ENCODE measurements at regions not wholly inside any gene's neighbourhood (a gene's known extent, or its start where the extent isn't known, plus 50 kb on each side); places are given as distances from the start of the nearest gene placed in this dataset.

GRCh38 chr1:175794586-175794985, 51.2 kb upstream of the TNR start:
- peaks cover 0 to 6% (median 3%) of the 10 kb centered on the region in 4 experiments; a peak in 4 of 7 replicates for H3K4me1 ChIP-seq (replicated peaks in 1 of 4; ENCODE audit: control insufficient read depth in 3 of 4, insufficient read depth in 4 of 4, low read length in 3 of 4)
- no peak overlapping the region for H4K8ac ChIP-seq (ENCODE audit: extremely low read depth, insufficient read depth, low read length)
- H2BK120ac ChIP-seq (replicated peaks; ENCODE audit: low read depth, low read length): no peak overlapping the region
- H2AK5ac ChIP-seq (ENCODE audit: low read depth, low read length): no peak overlapping the region
- no peak overlapping the region for H4K91ac ChIP-seq (replicated peaks; ENCODE audit: insufficient read length, low read length)
- no peak overlapping the region for H2BK5ac ChIP-seq (ENCODE audit: low read depth, low read length)
- no peak overlapping the region for H3K23ac ChIP-seq (ENCODE audit: insufficient read length)
- H3K14ac ChIP-seq (ENCODE audit: insufficient read length): no peak overlapping the region
- no peak overlapping the region for H3K9ac ChIP-seq (replicated peaks in 1 of 4; ENCODE audit: extremely low read depth in 1 of 4, low read depth in 3 of 4, low read length in 3 of 4)
- no peaks in the 10 kb centered on the region for H3K9me3 ChIP-seq (ENCODE audit: insufficient read depth in 2 of 2, low read depth in 1 of 2, low read length in 1 of 2)
- no peaks in the 10 kb centered on the region for H3K23me2 ChIP-seq (ENCODE audit: low read depth, low read length)
- no peak overlapping the region for H4K5ac ChIP-seq (ENCODE audit: insufficient read length, low read depth, low read length)
- no peaks in the 10 kb centered on the region for H3K27me3 ChIP-seq (replicated peaks in 1 of 4; ENCODE audit: control insufficient read depth in 3 of 4, extremely low read depth in 1 of 4, insufficient read depth in 3 of 4, low read length in 3 of 4)
- H3K79me2 ChIP-seq (ENCODE audit: control insufficient read depth in 1 of 2, insufficient read depth in 2 of 2, low read length in 2 of 2): no peaks in the 10 kb centered on the region
- no peak overlapping the region for H3K4ac ChIP-seq (replicated peaks; ENCODE audit: insufficient read length, low read depth, low read length)
- no peak overlapping the region for H3K56ac ChIP-seq (replicated peaks; ENCODE audit: insufficient read length, low read depth, low read length)
- ChIA-PET POLR2A (ENCODE audit: partially characterized antibody) (no interaction called here), CTCF (ENCODE audit: partially characterized antibody) (interaction anchor here (0.6 to 1.6 kb wide), 5 partner anchors 8 to 449 kb away, joined by 3 to 6 read pairs (median 3); no protein-coding TSS in a partner anchor)
- no peaks in the 10 kb centered on the region for H3K36me3 ChIP-seq (ENCODE audit: control insufficient read depth in 2 of 4, insufficient read depth in 4 of 4, low read length in 3 of 4)
- no peak overlapping the region for H3K4me3 ChIP-seq (ENCODE audit: extremely low read depth in 1 of 4, insufficient read depth in 2 of 4, low read depth in 3 of 4, low read length in 4 of 4)
- no peak overlapping the region for H2AFZ ChIP-seq (ENCODE audit: low read length)
- no peak for FAIRE-seq
- no peak overlapping the region for H2BK20ac ChIP-seq (ENCODE audit: low read length)
- no peak overlapping the region for H3K27ac ChIP-seq (ENCODE audit: low read depth, low read length)
- no peak overlapping the region for H2BK12ac ChIP-seq (ENCODE audit: low read depth, low read length)
- H3K18ac ChIP-seq (ENCODE audit: extremely low read depth, low read length): no peak overlapping the region
- H4K20me1 ChIP-seq (replicated peaks in 1 of 2; ENCODE audit: control insufficient read depth in 1 of 2, insufficient read depth in 2 of 2, low read length in 2 of 2): no peaks in the 10 kb centered on the region
- no peak overlapping the region for H2BK15ac ChIP-seq (ENCODE audit: low read length)
- no peak overlapping the region for H3K4me2 ChIP-seq (ENCODE audit: insufficient read depth in 1 of 2, low read depth in 2 of 2, low read length in 2 of 2)
- DNase-seq (ENCODE audit: low read depth in 1 of 2, low spot score in 2 of 2): no peak
- H3K79me1 ChIP-seq (ENCODE audit: low read depth, low read length): no peaks in the 10 kb centered on the region
- TF ChIP-seq EGR1 (IDR thresholded peaks at IDR 0.05; ENCODE audit: borderline replicate concordance, low read depth, low read length) (no peak), POU5F1 (IDR thresholded peaks at IDR 0.05; ENCODE audit: low read depth, low read length) (no peak)
